Kidney epithelial cell (primary cell): ENCODE measurements at regions not wholly inside any gene's neighbourhood (a gene's known extent, or its start where the extent isn't known, plus 50 kb on each side); places are given as distances from the start of the nearest gene placed in this dataset.

Source experiments
- DNase-seq: peaks from one replicate; pipeline ENCODE4 v3.0.0-alpha.2; 2010; ENCODE audit warnings: low read depth
- H3K27me3 ChIP-seq: 2 replicates; pipeline ENCODE4 v1.6.0; 2011; ENCODE audit warnings: low read length; ENCODE audit not compliant: control insufficient read depth, insufficient read depth
- H3K36me3 ChIP-seq: 2 replicates; pipeline ENCODE4 v1.5.1; 2011; ENCODE audit warnings: low read length; ENCODE audit not compliant: control insufficient read depth, insufficient read depth
- H3K4me3 ChIP-seq: 2 replicates; pipeline ENCODE4 v1.5.1; 2011; ENCODE audit warnings: low read depth, mild to moderate bottlenecking, control low read depth, low read length
- TF ChIP-seq, protein P1 (sequence below): IDR thresholded peaks from 2 replicates; pipeline ENCODE4 v1.5.1; 2011; ENCODE audit warnings: mild to moderate bottlenecking, moderate library complexity, low read length, control low read depth, inconsistent platforms; ENCODE audit not compliant: insufficient read depth, poor library complexity, severe bottlenecking

DNA sequence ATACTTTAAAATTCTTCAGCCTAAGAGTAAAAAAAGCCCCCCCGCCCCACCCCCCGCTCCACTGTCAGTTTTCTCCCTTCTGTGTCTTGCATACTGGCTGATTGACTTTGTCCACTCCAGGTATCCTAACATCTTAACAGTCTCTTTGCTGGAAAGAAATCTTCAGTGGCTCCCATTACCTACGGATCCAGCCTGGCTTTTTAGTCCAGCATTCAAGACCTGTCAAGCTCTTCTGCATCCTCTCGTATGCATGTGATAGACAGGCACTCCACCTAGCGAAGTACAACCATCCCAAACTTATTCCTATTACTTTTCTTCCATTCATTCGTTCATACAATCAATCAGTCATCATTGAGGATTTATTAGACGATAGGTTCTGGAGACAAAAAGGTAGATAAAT is 288.1 kb downstream of the MYCN start:
- no peaks in the 10 kb centered on the region for H3K36me3 ChIP-seq
- DNase-seq: no peak

DNA sequence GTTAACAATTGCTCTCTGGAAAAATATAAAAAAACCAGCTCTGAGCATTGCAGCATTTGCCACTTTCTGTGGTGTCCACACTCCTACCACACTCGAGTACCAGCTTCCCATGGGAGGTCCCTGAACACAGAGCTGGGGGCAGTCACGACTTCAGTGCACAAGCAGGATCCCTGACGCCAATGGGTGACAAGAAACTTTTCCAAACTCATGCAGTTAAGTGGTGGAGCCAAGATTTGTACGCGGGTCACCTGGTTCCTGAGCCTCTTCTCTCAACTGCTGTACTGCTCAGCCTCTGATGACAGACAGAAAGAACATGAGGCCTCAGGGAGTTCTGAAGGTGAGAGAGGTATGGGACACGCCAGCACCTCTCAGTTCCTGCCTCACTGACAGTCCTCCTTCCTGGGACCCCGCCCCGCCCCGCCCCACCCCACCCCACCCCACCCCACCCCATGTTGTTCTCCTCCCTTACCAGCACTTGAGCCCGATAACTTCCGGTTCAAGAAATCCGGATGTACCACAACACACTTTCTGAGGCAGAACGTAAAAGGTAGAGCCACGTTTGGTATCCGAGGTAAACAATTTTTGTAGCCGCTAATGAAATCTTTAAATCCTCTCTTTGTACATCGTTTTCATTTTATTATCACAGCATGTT is 287.6 kb downstream of the MYCN start:
- Histone ChIP-seq H3K4me3 (no peak overlapping the region), H3K36me3 (no peaks in the 10 kb centered on the region), H3K27me3 (peaks cover 5% of the 10 kb centered on the region)
- no peak for DNase-seq
- TF ChIP-seq, protein P1, sequence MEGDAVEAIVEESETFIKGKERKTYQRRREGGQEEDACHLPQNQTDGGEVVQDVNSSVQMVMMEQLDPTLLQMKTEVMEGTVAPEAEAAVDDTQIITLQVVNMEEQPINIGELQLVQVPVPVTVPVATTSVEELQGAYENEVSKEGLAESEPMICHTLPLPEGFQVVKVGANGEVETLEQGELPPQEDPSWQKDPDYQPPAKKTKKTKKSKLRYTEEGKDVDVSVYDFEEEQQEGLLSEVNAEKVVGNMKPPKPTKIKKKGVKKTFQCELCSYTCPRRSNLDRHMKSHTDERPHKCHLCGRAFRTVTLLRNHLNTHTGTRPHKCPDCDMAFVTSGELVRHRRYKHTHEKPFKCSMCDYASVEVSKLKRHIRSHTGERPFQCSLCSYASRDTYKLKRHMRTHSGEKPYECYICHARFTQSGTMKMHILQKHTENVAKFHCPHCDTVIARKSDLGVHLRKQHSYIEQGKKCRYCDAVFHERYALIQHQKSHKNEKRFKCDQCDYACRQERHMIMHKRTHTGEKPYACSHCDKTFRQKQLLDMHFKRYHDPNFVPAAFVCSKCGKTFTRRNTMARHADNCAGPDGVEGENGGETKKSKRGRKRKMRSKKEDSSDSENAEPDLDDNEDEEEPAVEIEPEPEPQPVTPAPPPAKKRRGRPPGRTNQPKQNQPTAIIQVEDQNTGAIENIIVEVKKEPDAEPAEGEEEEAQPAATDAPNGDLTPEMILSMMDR: no peak

More for the DNA sequence above, 288.1 kb downstream of the MYCN start:
- H3K27me3 ChIP-seq: peaks cover 5% of the 10 kb centered on the region
- TF ChIP-seq, protein P1: no peak
- no peak overlapping the region for H3K4me3 ChIP-seq

DNA sequence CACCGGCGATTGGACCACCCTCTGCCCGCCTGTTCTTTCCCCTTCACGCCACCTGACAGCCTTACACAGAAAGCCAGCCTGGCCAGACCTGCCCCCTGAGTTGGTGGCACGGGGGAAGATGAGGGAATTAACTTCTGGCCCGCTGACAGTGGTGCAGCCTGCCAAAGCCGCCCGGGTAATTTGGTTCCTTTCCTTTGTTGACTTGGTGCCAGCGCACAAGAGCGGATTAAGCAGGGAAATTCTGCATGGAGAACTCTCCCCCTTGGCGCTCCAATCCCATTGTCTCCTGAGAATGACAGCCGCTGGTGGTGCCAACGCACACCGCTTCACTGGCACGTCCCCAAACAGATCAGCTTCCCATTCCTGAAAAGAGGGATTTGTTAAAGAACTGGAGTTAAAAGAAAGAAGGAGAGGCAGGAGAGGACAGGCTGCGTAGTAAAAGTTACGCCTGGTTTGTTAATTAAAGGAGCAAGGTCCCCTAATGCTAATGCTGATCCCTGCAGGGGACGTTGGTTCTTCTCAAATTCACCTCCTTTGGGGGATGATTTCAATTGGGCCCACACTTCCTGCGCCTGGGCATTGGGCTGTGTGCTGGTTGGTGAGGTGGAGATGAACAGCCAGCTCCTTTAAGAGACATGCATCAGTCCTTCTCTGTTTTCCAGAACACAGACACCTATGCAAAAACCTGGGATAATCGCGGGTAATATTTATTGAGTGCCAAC is 286.8 kb downstream of the MYCN start:
- Histone ChIP-seq H3K4me3 (no peak overlapping the region), H3K27me3 (peaks cover 5% of the 10 kb centered on the region), H3K36me3 (no peaks in the 10 kb centered on the region)
- TF ChIP-seq, protein P1: no peak
- DNase-seq: no peak

DNA sequence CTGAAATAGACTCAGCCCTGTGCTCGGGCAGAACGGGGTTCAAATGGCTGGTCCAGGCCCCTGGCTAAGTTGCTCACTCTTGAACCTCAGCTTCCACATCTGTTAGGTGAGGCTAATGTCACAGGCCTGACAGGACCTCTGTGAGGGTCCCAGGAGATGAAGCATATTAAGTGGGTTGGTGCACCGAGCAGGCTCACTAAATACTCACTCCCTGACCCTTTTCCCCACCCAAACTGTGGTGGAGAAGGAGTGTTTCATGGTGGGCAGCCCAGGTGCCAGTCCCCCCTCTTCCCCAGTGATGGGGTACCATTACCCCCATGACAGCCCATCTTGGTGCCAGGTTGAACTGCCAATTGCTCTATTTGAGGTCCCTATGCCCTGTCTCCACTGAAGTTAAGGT is 286.0 kb downstream of the MYCN start:
- H3K27me3 ChIP-seq: peaks cover 5% of the 10 kb centered on the region
- DNase-seq: no peak
- TF ChIP-seq, protein P1: no peak

DNA sequence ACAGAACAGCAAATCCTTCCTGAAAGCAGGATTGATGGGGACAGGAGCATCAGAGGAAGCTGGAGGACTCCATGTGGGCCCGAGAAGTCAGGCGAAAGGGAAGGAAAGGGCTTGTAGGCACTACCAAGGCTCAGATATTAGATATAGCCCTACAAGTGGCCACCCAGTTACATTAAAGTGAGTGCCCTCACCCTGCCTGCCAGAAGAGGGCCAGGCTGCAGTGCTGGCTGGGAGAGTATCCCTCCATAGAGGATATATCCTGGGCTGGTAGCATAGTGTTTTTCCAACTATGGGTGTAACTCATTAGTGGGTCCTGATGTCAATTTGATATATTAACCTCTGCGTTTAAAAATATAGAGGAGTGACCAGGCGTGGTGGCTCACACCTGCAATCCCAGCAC is 285.2 kb downstream of the MYCN start:
- Histone ChIP-seq H3K4me3 (no peak overlapping the region), H3K27me3 (peaks cover 5% of the 10 kb centered on the region), H3K36me3 (no peaks in the 10 kb centered on the region)
- TF ChIP-seq, protein P1: no peak
- no peak for DNase-seq

More for the DNA sequence above, 286.0 kb downstream of the MYCN start:
- Histone ChIP-seq H3K4me3 (no peak overlapping the region), H3K36me3 (no peaks in the 10 kb centered on the region)
